ENCODE measurements at regions not wholly inside any gene's neighbourhood (a gene's known extent, or its start where the extent isn't known, plus 50 kb on each side); places are given as distances from the start of the nearest gene placed in this dataset.

GRCh38 chr10:71064413-71065118 lies 147.8 kb upstream of the UNC5B start:
- intact Hi-C loops (cut with DNase I; ENCODE audit: low total_unique reads), result no loop called here
- no peak overlapping the region for H3K27ac ChIP-seq
- no peaks in the 10 kb centered on the region for H3K9me3 ChIP-seq
- H3K4me3 ChIP-seq, result no peak overlapping the region
- 74 to 76% methylated on average over 13 of the region's 13 CpGs for WGBS, 2 donors
- TF ChIP-seq, protein P1, sequence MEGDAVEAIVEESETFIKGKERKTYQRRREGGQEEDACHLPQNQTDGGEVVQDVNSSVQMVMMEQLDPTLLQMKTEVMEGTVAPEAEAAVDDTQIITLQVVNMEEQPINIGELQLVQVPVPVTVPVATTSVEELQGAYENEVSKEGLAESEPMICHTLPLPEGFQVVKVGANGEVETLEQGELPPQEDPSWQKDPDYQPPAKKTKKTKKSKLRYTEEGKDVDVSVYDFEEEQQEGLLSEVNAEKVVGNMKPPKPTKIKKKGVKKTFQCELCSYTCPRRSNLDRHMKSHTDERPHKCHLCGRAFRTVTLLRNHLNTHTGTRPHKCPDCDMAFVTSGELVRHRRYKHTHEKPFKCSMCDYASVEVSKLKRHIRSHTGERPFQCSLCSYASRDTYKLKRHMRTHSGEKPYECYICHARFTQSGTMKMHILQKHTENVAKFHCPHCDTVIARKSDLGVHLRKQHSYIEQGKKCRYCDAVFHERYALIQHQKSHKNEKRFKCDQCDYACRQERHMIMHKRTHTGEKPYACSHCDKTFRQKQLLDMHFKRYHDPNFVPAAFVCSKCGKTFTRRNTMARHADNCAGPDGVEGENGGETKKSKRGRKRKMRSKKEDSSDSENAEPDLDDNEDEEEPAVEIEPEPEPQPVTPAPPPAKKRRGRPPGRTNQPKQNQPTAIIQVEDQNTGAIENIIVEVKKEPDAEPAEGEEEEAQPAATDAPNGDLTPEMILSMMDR (IDR thresholded peaks at IDR 0.05), result peak in 2 of 3 experiments; percentile 12 to 13
- no peak for TF ChIP-seq POLR2A (IDR thresholded peaks at IDR 0.05)
- DNase-seq, result no peak
- no peaks in the 10 kb centered on the region for H3K36me3 ChIP-seq (ENCODE audit: low read depth, missing control alignments)
- no peaks in the 10 kb centered on the region for H3K27me3 ChIP-seq
- H3K4me1 ChIP-seq, result peaks cover 1% of the 10 kb centered on the region

DNA sequence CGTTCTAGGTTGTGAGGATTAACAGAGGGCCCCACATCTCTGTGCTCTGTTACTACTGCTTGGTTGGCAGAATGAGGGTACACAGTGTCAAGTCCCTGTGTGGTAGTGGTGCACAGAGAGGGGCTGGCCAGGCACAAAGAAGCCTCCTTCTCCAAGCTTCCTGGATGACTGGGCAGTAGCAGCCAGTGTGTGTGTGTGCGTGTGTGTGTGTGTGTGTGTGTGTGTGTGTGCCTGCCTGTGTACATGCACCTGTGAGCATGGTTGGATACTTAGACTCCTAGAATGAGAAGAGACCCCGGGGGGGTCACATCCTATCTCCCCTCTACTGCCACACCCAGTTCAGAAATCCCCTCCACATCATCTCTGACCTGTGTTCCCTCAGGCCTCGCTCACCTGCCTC lies 146.7 kb upstream of the UNC5B start:
- intact Hi-C loops (cut with DNase I; ENCODE audit: low total_unique reads), result no loop called here
- WGBS, 2 donors, result 86 to 89% methylated on average over 1 to 4 of the region's 4 CpGs

DNA sequence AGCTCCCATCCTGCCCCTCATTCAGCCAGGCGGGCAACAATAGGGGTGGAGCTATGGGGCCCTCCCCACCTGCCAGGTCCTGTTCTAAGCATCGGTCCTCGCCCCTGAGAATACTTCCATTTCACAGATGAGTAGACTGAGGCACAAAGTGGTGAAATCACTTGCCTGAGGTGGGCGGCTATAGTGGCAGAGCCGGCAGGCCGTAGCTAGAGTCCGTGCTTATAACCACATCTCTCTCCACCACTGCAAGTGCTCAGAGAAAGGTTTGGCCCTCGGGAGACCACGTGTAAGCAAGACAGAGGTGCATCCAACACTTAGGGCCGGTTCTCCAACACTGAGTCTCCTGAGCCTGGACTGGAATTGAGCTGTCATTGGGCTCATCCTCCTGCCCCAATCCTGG lies 145.8 kb upstream of the UNC5B start:
- 95 to 96% methylated on average over 10 of the region's 10 CpGs for WGBS, 2 donors
- Histone ChIP-seq H3K27ac (no peak overlapping the region), H3K4me3 (no peak overlapping the region), H3K9me3 (no peaks in the 10 kb centered on the region), H3K36me3 (ENCODE audit: low read depth, missing control alignments) (no peaks in the 10 kb centered on the region), H3K27me3 (no peaks in the 10 kb centered on the region), H3K4me1 (no peaks in the 10 kb centered on the region)
- intact Hi-C loops (cut with DNase I; ENCODE audit: low total_unique reads), result no loop called here
- no peak for DNase-seq
- no peak for TF ChIP-seq POLR2A (IDR thresholded peaks at IDR 0.05)
- TF ChIP-seq, protein P1 (IDR thresholded peaks at IDR 0.05), result no peak

More for the DNA sequence above, 146.7 kb upstream of the UNC5B start:
- Histone ChIP-seq H3K36me3 (ENCODE audit: low read depth, missing control alignments) (no peaks in the 10 kb centered on the region), H3K27ac (no peak overlapping the region), H3K27me3 (no peaks in the 10 kb centered on the region), H3K9me3 (no peaks in the 10 kb centered on the region), H3K4me1 (no peaks in the 10 kb centered on the region), H3K4me3 (no peak overlapping the region)
- TF ChIP-seq, protein P1 (IDR thresholded peaks at IDR 0.05), result no peak
- TF ChIP-seq POLR2A (IDR thresholded peaks at IDR 0.05), result no peak
- DNase-seq, result no peak

DNA sequence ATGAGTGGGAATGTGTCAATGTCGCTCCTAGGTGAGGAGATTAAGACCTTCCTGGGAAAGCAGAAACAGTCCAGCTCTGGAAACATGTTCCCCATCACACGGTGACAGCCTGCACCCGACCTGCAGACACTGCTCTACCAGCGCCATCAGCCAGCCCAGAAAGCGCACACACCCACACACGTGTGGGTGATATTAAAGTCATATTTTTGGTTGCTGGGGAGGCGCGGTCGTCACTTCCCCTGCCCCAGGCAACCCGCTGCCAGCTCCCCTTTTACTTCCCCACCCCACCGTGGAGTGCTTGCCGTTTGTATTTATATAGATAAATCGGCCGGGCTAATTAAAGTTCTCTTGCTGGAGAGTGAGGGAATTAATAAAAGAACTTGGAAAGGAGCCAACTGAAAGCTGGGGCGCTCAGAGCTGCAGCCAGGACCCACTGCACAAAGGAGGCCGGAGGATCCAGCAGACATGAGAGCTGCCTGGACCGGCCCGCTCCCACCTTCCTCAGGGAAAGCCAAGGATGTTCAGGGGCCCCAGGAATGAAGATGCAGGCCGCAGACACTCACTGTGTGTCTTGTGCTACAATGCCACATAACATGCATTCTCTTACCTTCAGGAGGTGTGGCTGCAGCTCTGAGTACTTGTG lies 145.2 kb upstream of the UNC5B start:
- DNase-seq, result no peak

More for the DNA sequence above, 145.2 kb upstream of the UNC5B start:
- intact Hi-C loops (cut with DNase I; ENCODE audit: low total_unique reads), result no loop called here
- TF ChIP-seq POLR2A (IDR thresholded peaks at IDR 0.05), result no peak
- TF ChIP-seq, protein P1 (IDR thresholded peaks at IDR 0.05), result no peak
- no peaks in the 10 kb centered on the region for H3K36me3 ChIP-seq (ENCODE audit: low read depth, missing control alignments)
- H3K27me3 ChIP-seq, result no peaks in the 10 kb centered on the region
- H3K27ac ChIP-seq, result no peak overlapping the region
- no peak overlapping the region for H3K4me3 ChIP-seq
- H3K9me3 ChIP-seq, result no peaks in the 10 kb centered on the region
- no peaks in the 10 kb centered on the region for H3K4me1 ChIP-seq
- WGBS, 2 donors, result 66 to 82% methylated on average over 19 of the region's 19 CpGs

Data from testis (tissue), 2 donors.